Ascending aorta (tissue), 2 donors: ENCODE measurements at regions not wholly inside any gene's neighbourhood (a gene's known extent, or its start where the extent isn't known, plus 50 kb on each side); places are given as distances from the start of the nearest gene placed in this dataset.

Source experiments
- DNase-seq, 2 donors: peaks; one replicate each; pipeline ENCODE4 v3.0.0-alpha.2; 2019; ENCODE audit warnings: low spot score in 2 of 2
- H3K27ac ChIP-seq, 2 donors: fragments of 200-600 bp; sonication (generic); one replicate each; pipeline ENCODE4 v1.5.1; 2016 to 2017; ENCODE audit warnings: mild to moderate bottlenecking in 1 of 2
- H3K27me3 ChIP-seq: fragments of 200-600 bp; sonication (generic); one replicate; pipeline ENCODE4 v1.5.1; 2017
- H3K36me3 ChIP-seq, 2 donors: fragments of 200-600 bp; sonication (generic); one replicate each; pipeline ENCODE4 v1.5.1; 2016
- H3K4me1 ChIP-seq, 2 donors: fragments of 200-600 bp; sonication (generic); one replicate each; pipeline ENCODE4 v1.5.1; 2016 to 2017; ENCODE audit warnings: mild to moderate bottlenecking in 1 of 2
- H3K4me3 ChIP-seq, 2 donors: fragments of 200-600 bp; sonication (generic); one replicate each; pipeline ENCODE4 v1.5.1; 2016 to 2017; ENCODE audit warnings: mild to moderate bottlenecking in 1 of 2
- H3K9me3 ChIP-seq, 2 donors: fragments of 200-600 bp; sonication (generic); one replicate each; pipeline ENCODE4 v1.5.1; 2016
- CTCF ChIP-seq, 3 experiments: fragments of 200-600 bp in 2 of 3; fragments of 450-650 bp in 1 of 3; sonication (generic) in 2 of 3; IDR thresholded peaks; one replicate each; pipeline ENCODE4 v1.5.1; 2016 to 2019; ENCODE audit warnings: antibody characterized with exemption in 3 of 3, mild to moderate bottlenecking in 1 of 3, moderate library complexity in 1 of 3
- intact Hi-C: fragments of 100-400 bp; cut with DNase I; formaldehyde crosslinking; loops from one replicate; pipeline ENCODE4 v1.15.1; 2023

DNA sequence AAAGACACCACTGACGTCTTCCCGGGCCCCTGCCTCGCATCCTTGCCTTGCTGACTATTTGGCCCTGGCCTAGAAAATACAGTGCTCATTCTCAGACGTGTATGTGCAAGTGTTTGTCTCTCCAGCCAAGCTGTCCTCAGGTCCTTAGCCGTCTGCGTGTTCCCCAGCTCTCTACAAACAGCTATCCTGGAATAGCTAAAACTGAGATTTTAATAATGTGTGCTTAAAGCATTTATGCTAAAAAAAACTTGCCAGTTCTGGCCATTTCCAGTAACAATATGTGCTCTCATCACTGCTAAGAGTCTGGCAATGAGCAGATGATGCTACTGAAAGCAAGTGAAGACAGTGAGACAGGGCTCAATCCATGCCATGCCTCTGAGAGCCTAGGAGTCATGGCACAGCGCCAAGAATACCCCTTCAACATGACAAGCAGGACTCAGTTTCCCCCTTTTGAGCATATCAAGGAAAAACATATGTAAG lies 55.7 kb downstream of the IRF2BP2 start:
- no peak for TF ChIP-seq CTCF (IDR thresholded peaks at IDR 0.05)
- Histone ChIP-seq H3K4me1 (peaks cover 0 to 4% of the 10 kb centered on the region in 2 donors), H3K9me3 (no peaks in the 10 kb centered on the region), H3K27ac (no peak overlapping the region), H3K4me3 (no peak overlapping the region), H3K36me3 (no peaks in the 10 kb centered on the region), H3K27me3 (no peaks in the 10 kb centered on the region)
- DNase-seq: peak in 1 of 2 donors; percentile 54
- intact Hi-C loops: no loop called here

DNA sequence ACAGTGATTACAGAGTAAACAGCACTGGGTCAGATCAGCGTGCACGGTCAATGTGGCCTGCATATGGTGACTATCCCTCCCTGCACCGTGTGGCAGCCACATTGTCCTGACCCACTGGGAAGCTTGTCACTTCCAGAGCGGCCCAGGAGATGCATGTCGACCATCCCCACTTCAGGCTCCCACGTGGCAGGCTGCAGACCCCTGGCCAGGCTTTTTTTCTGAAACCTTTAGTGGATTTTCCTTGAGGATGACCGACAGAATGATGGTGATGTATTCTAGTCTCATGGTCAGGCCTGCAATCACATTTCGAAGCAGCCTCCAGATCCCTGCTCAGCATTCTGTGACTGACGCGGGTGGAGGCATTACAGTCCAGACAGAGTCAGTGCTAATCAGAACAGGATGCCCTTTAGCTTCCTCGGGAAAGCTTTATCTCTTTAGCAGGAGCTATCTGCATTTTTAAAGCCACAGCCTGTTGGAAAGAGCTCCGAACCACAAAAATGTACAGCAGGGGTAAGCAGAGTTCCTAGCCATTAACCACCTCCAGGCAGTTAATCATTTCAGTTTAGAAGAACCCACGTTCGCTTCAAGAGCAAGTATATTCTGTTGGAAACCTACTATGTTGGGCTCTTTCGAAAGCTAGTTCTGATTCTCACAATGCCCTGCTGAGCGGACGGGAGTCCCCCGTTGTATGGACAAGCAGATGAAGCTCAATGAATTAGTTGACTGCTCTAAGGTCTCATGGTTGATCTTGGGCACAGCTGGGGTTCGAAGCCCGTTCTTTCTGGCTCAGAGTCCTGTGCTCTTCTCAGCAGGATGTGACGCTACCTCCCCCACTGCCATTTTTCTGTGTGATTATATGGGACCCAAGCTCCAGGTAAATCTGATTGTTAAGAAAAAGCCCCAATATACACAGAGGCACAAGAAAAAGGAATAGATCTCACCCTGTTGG lies 56.5 kb downstream of the IRF2BP2 start:
- Histone ChIP-seq H3K4me3 (no peak overlapping the region), H3K9me3 (no peaks in the 10 kb centered on the region), H3K27me3 (no peaks in the 10 kb centered on the region), H3K4me1 (peaks cover 0 to 4% of the 10 kb centered on the region in 2 donors), H3K36me3 (no peaks in the 10 kb centered on the region), H3K27ac (no peak overlapping the region)
- intact Hi-C loops: no loop called here
- DNase-seq: peak in 1 of 2 donors; percentile 56
- TF ChIP-seq CTCF (IDR thresholded peaks at IDR 0.05): no peak

DNA sequence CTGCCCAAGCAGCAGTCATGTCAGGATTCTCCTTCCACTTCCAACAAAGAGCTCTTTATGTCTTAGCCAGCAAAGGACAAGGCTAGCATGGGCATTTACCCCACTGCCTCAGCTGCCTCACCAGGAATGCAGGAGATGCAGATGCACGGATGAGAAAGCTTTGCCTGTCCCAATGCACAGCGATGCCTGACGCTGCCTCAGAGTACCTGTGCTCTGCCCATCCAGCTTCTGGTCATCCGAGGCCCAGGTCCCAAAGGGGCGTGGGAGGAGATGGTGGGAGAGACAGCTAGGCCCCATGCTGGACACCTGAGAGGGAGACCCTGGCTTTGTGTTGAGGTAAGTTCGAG lies 59.0 kb downstream of the IRF2BP2 start:
- TF ChIP-seq CTCF (IDR thresholded peaks at IDR 0.05): no peak
- peaks cover 0 to 4% of the 10 kb centered on the region in 2 donors for H3K4me1 ChIP-seq
- no peak overlapping the region for H3K27ac ChIP-seq
- H3K9me3 ChIP-seq: no peaks in the 10 kb centered on the region
- no peak for DNase-seq
- no peaks in the 10 kb centered on the region for H3K36me3 ChIP-seq
- intact Hi-C loops: no loop called here
- H3K27me3 ChIP-seq: no peaks in the 10 kb centered on the region
- no peak overlapping the region for H3K4me3 ChIP-seq

- TF ChIP-seq CTCF (IDR thresholded peaks at IDR 0.05): no peak
- intact Hi-C loops: no loop called here
- H3K4me1 ChIP-seq: peaks cover 0 to 9% of the 10 kb centered on the region in 2 donors
- H3K36me3 ChIP-seq: no peaks in the 10 kb centered on the region
- no peak overlapping the region for H3K4me3 ChIP-seq
- H3K27ac ChIP-seq: no peak overlapping the region
- no peaks in the 10 kb centered on the region for H3K9me3 ChIP-seq
- no peaks in the 10 kb centered on the region for H3K27me3 ChIP-seq
- DNase-seq: peak in 1 of 2 donors; percentile 52
Measured at GRCh38 chr1:234550341-234551031, 59.5 kb downstream of the IRF2BP2 start.

GRCh38 chr1:234549447-234550021 lies 60.4 kb downstream of the IRF2BP2 start:
- H3K36me3 ChIP-seq: no peaks in the 10 kb centered on the region
- TF ChIP-seq CTCF (IDR thresholded peaks at IDR 0.05): no peak
- no peak overlapping the region for H3K27ac ChIP-seq
- H3K4me1 ChIP-seq: peaks cover 0 to 16% of the 10 kb centered on the region in 2 donors
- H3K9me3 ChIP-seq: no peaks in the 10 kb centered on the region
- DNase-seq: peak in 1 of 2 donors; percentile 19
- H3K27me3 ChIP-seq: no peaks in the 10 kb centered on the region
- intact Hi-C loops: no loop called here
- no peak overlapping the region for H3K4me3 ChIP-seq
